ENCODE measurements at regions not wholly inside any gene's neighbourhood (a gene's known extent, or its start where the extent isn't known, plus 50 kb on each side); places are given as distances from the start of the nearest gene placed in this dataset.
"Not testable (repeated sequence)": the region's sequence is repeated elsewhere in the genome, so short reads cannot be mapped to it uniquely, and the experiment has no call there.

DNA sequence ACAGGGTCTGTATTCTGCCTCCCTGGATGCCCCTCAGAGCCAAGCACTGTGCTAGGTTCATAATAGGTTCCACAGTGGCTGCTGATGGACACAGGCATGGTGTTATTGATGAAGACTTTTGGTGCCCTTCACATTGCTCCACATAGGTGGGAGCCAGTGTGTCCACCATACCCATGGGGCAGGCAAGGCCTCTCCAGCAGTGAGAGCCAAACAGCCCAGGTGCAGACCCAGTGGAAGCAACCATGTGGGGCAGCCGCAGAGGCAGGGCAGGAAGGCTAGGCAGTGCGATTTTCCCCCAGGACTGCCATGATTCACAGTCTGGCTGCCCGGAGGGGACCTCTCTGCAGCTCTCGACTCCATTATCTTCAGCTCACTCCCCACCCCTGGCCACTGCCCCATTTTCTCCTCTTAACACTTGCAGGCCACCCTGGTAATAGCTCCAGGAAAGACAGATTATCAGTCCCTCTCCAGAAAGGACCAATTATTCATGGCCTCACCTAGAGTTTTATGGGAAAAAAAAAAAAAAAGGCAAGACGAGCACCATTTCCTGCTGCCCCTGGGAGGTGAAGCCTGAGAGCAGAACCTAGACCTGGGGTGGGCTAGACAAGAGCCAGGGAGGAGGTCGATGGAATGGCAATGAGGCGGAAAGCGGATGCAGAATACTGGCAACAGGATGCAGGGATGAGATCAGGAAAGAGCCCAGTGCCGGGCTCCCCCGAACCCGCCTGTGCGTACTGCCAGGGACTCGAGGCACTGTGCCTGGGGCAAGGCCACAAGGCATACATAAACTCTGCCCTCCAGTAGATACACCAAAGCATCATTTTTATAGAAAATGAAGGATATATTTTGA lies 343.0 kb upstream of the NCAM1 start:
- Mint-ChIP-seq H3K27me3 (peaks cover 5 to 30% (median 26%) of the 10 kb centered on the region in 5 donors), H3K9me3 (peaks cover 0 to 6% (median 0%) of the 10 kb centered on the region in 11 donors), H3K4me1 (peaks cover 0 to 8% (median 0%) of the 10 kb centered on the region in 7 donors), H3K4me3 (no peak overlapping the region), H3K27ac (peak overlapping the region in 1 of 9 donors; percentile 28), H3K36me3 (no peaks in the 10 kb centered on the region)
- CTCF ChIA-PET: no interaction called here
- no peaks in the 10 kb centered on the region for H3K4me1 ChIP-seq (ENCODE audit: control insufficient read depth in 2 of 2, insufficient read depth in 2 of 2, low read length in 2 of 2)
- H3K36me3 ChIP-seq (ENCODE audit: control insufficient read depth in 2 of 3, insufficient read depth in 3 of 3, low read length in 3 of 3): no peaks in the 10 kb centered on the region
- POLR2A ChIA-PET: no interaction called here
- no peak for ATAC-seq
- H3K4me3 ChIP-seq (ENCODE audit: low read length): no peak overlapping the region
- DNase-seq: no peak
- H3K9me3 ChIP-seq (ENCODE audit: control insufficient read depth in 2 of 3, low read length in 3 of 3): no peaks in the 10 kb centered on the region
- intact Hi-C loops (cut with micrococcal nuclease): no loop called here
- no peak overlapping the region for H3K27ac ChIP-seq (ENCODE audit: low read depth, low read length)
- no peaks in the 10 kb centered on the region for H3K27me3 ChIP-seq (ENCODE audit: control insufficient read depth in 2 of 2, insufficient read depth in 2 of 2, low read length in 2 of 2)

GRCh38 chr11:112619106-112619505 lies 342.1 kb upstream of the NCAM1 start:
- H3K36me3 Mint-ChIP-seq: no peaks in the 10 kb centered on the region
- ChIA-PET CTCF (no interaction called here), POLR2A (no interaction called here)
- H3K27me3 Mint-ChIP-seq: peaks cover 5 to 31% (median 23%) of the 10 kb centered on the region in 5 donors
- H3K27ac ChIP-seq (ENCODE audit: low read depth, low read length): no peak overlapping the region
- intact Hi-C loops (cut with micrococcal nuclease): no loop called here
- H3K4me3 ChIP-seq (ENCODE audit: low read length): no peak overlapping the region
- no peaks in the 10 kb centered on the region for H3K27me3 ChIP-seq (ENCODE audit: control insufficient read depth in 2 of 2, insufficient read depth in 2 of 2, low read length in 2 of 2)
- no peaks in the 10 kb centered on the region for H3K36me3 ChIP-seq (ENCODE audit: control insufficient read depth in 2 of 3, insufficient read depth in 3 of 3, low read length in 3 of 3)
- DNase-seq: no peak
- peaks cover 0 to 6% (median 0%) of the 10 kb centered on the region in 11 donors for H3K9me3 Mint-ChIP-seq
- peaks cover 0 to 8% (median 0%) of the 10 kb centered on the region in 7 donors for H3K4me1 Mint-ChIP-seq
- H3K4me3 Mint-ChIP-seq: no peak overlapping the region
- no peak for ATAC-seq
- H3K9me3 ChIP-seq (ENCODE audit: control insufficient read depth in 2 of 3, low read length in 3 of 3): no peaks in the 10 kb centered on the region
- H3K27ac Mint-ChIP-seq: no peak overlapping the region
- no peaks in the 10 kb centered on the region for H3K4me1 ChIP-seq (ENCODE audit: control insufficient read depth in 2 of 2, insufficient read depth in 2 of 2, low read length in 2 of 2)

GRCh38 chr11:112620621-112621394 lies 340.4 kb upstream of the NCAM1 start:
- DNase-seq: no peak
- CTCF ChIA-PET: no interaction called here

DNA sequence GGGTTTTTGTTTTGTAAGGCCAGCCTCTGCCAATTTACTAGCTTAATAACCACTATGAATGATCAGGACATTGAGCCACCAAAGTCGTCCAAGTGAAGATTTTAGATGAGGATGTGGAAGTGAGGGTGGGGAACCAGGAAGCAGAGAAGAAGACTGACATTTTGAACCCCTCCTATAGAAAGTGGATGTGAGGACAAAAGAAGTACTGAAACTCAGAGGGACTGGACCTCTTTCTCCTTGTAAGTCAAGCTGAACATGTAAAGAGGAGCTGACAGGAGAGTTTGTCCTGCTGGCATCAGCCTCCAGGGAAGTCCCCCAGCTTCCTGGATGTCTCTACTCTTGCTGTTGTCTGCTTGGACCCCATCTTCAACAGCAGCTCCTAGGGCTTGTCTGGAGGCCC lies 338.2 kb upstream of the NCAM1 start:
- H3K9me3 ChIP-seq (ENCODE audit: control insufficient read depth in 2 of 3, low read length in 3 of 3): no peaks in the 10 kb centered on the region
- intact Hi-C loops (cut with micrococcal nuclease): no loop called here
- no peaks in the 10 kb centered on the region for H3K27me3 ChIP-seq (ENCODE audit: control insufficient read depth in 2 of 2, insufficient read depth in 2 of 2, low read length in 2 of 2)
- peaks cover 2 to 30% (median 18%) of the 10 kb centered on the region in 5 donors for H3K27me3 Mint-ChIP-seq
- no peaks in the 10 kb centered on the region for H3K36me3 ChIP-seq (ENCODE audit: control insufficient read depth in 2 of 3, insufficient read depth in 3 of 3, low read length in 3 of 3)
- ATAC-seq (no peak), DNase-seq (no peak)
- ChIA-PET CTCF (no interaction called here), POLR2A (no interaction called here)
- no peaks in the 10 kb centered on the region for H3K36me3 Mint-ChIP-seq
- H3K9me3 Mint-ChIP-seq: peaks cover 0 to 6% (median 0%) of the 10 kb centered on the region in 11 donors
- H3K4me1 Mint-ChIP-seq: peaks cover 0 to 3% (median 0%) of the 10 kb centered on the region in 7 donors
- no peak overlapping the region for H3K4me3 Mint-ChIP-seq
- H3K27ac ChIP-seq (ENCODE audit: low read depth, low read length): no peak overlapping the region
- H3K27ac Mint-ChIP-seq: no peak overlapping the region
- no peaks in the 10 kb centered on the region for H3K4me1 ChIP-seq (ENCODE audit: control insufficient read depth in 2 of 2, insufficient read depth in 2 of 2, low read length in 2 of 2)
- no peak overlapping the region for H3K4me3 ChIP-seq (ENCODE audit: low read length)

More at GRCh38 chr11:112620621-112621394, 340.4 kb upstream of the NCAM1 start:
- Histone ChIP-seq H3K4me1 (ENCODE audit: control insufficient read depth in 2 of 2, insufficient read depth in 2 of 2, low read length in 2 of 2) (no peaks in the 10 kb centered on the region), H3K36me3 (ENCODE audit: control insufficient read depth in 2 of 3, insufficient read depth in 3 of 3, low read length in 3 of 3) (no peaks in the 10 kb centered on the region), H3K9me3 (ENCODE audit: control insufficient read depth in 2 of 3, low read length in 3 of 3) (no peaks in the 10 kb centered on the region), H3K27ac (ENCODE audit: low read depth, low read length) (no peak overlapping the region), H3K4me3 (ENCODE audit: low read length) (no peak overlapping the region), H3K27me3 (ENCODE audit: control insufficient read depth in 2 of 2, insufficient read depth in 2 of 2, low read length in 2 of 2) (no peaks in the 10 kb centered on the region)
- no peaks in the 10 kb centered on the region for H3K36me3 Mint-ChIP-seq
- ATAC-seq: peak; percentile 41
- H3K4me1 Mint-ChIP-seq: peaks cover 0 to 5% (median 0%) of the 10 kb centered on the region in 7 donors
- no peak overlapping the region for H3K4me3 Mint-ChIP-seq
- intact Hi-C loops (cut with micrococcal nuclease): no loop called here
- no peak overlapping the region for H3K27ac Mint-ChIP-seq
- peaks cover 2 to 34% (median 18%) of the 10 kb centered on the region in 5 donors for H3K27me3 Mint-ChIP-seq
- peaks cover 0 to 6% (median 0%) of the 10 kb centered on the region in 11 donors for H3K9me3 Mint-ChIP-seq
- POLR2A ChIA-PET: no interaction called here

DNA sequence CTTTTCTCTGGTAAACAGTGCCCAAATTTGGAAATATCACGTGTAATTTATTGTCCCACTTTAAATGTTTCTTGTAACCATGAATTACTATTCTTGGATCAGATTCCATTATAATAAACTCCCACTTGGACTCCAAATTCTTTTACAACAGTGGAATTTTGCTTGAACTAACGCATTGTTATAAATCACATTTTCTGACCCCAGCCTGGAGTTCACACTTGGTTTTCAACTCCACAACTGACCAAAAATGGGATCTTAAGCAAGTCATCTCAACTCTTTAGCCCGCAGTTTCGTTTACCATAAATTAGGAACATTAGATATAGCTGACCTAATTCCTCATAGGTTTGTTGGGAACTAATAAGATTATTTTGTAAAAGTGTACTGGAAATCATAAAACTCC lies 336.8 kb upstream of the NCAM1 start:
- Mint-ChIP-seq H3K9me3 (peaks cover 0 to 6% (median 0%) of the 10 kb centered on the region in 11 donors), H3K36me3 (no peaks in the 10 kb centered on the region), H3K27me3 (peaks cover under 1 to 20% (median 18%) of the 10 kb centered on the region in 5 donors), H3K27ac (no peak overlapping the region), H3K4me3 (no peak overlapping the region), H3K4me1 (peaks cover 0 to 3% (median 0%) of the 10 kb centered on the region in 7 donors)
- POLR2A ChIA-PET: no interaction called here
- intact Hi-C loops (cut with micrococcal nuclease): no loop called here
- CTCF ChIA-PET: no interaction called here
- H3K27me3 ChIP-seq (ENCODE audit: control insufficient read depth in 2 of 2, insufficient read depth in 2 of 2, low read length in 2 of 2): no peaks in the 10 kb centered on the region
- H3K4me1 ChIP-seq (ENCODE audit: control insufficient read depth in 2 of 2, insufficient read depth in 2 of 2, low read length in 2 of 2): no peaks in the 10 kb centered on the region
- no peak for ATAC-seq
- no peak overlapping the region for H3K4me3 ChIP-seq (ENCODE audit: low read length)
- no peaks in the 10 kb centered on the region for H3K9me3 ChIP-seq (ENCODE audit: control insufficient read depth in 2 of 3, low read length in 3 of 3)
- DNase-seq: no peak
- no peaks in the 10 kb centered on the region for H3K36me3 ChIP-seq (ENCODE audit: control insufficient read depth in 2 of 3, insufficient read depth in 3 of 3, low read length in 3 of 3)
- no peak overlapping the region for H3K27ac ChIP-seq (ENCODE audit: low read depth, low read length)

GRCh38 chr11:112624971-112625370 lies 336.2 kb upstream of the NCAM1 start:
- H3K27ac Mint-ChIP-seq, H3K4me3 Mint-ChIP-seq, POLR2A ChIA-PET: not testable (repeated sequence)

More at GRCh38 chr11:112624971-112625370, 336.2 kb upstream of the NCAM1 start:
- H3K4me1 Mint-ChIP-seq; intact Hi-C loops (cut with micrococcal nuclease); H3K4me3 ChIP-seq (ENCODE audit: low read length); H3K9me3 ChIP-seq (ENCODE audit: control insufficient read depth in 2 of 3, low read length in 3 of 3); DNase-seq; H3K36me3 ChIP-seq (ENCODE audit: control insufficient read depth in 2 of 3, insufficient read depth in 3 of 3, low read length in 3 of 3); CTCF ChIA-PET; H3K4me1 ChIP-seq (ENCODE audit: control insufficient read depth in 2 of 2, insufficient read depth in 2 of 2, low read length in 2 of 2); ATAC-seq; H3K27ac ChIP-seq (ENCODE audit: low read depth, low read length); H3K36me3 Mint-ChIP-seq; H3K27me3 ChIP-seq (ENCODE audit: control insufficient read depth in 2 of 2, insufficient read depth in 2 of 2, low read length in 2 of 2); H3K9me3 Mint-ChIP-seq: not testable (repeated sequence)
- H3K27me3 Mint-ChIP-seq: peaks cover 0 to 19% (median 17%) of the 10 kb centered on the region in 5 donors
